HG03442 (cell line): ENCODE measurements at regions not wholly inside any gene's neighbourhood (a gene's known extent, or its start where the extent isn't known, plus 50 kb on each side); places are given as distances from the start of the nearest gene placed in this dataset.
"Not testable (repeated sequence)": the region's sequence is repeated elsewhere in the genome, so short reads cannot be mapped to it uniquely, and the experiment has no call there.

ENCODE experiments used
- ATAC-seq: cut with Tn5 transposase; IDR thresholded peaks from one replicate; pipeline ENCODE4 v1.9.1; 2021; ENCODE audit warnings: mild to moderate bottlenecking, moderate library complexity; ENCODE audit not compliant: unreplicated experiment

DNA sequence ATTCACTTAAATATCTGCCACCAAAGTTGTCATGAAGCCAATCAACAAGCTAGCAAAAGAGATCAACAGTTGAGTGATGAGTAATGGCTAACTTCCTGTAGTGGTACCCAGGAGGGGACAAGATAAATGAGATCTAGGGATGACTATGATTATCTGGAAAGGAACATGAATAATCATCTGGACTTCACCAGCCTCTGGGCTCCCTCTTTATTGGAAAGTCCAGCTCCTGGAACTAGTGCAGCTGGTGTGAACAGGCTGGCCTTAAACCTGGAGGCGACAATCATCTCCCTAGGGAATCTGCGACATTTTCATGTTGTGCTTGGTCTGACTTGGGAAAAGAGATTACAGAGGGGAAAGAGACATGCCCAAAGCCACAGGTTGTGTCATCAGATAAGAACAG, 518.6 kb downstream of the GRIN2A start:
- no peak for ATAC-seq

DNA sequence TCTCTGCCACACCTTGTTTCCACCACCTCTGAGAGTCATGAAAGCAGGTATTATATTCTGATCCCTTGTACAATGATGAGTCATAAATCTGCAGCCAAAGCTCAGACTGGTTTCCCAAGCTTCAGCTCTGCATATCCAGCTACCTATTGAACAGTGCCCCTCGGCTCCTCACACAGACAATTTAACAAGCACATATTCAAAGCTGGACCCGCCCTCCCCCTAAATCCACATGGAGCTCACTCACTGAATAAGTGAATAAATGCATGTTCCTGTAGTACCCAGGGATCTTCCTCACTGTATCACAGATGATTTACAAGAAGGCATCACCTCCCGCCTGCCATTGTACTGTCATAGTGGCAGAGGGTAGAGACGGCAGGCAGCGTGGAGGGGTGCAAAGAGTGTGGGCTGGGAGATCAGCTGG, 516.4 kb downstream of the GRIN2A start:
- ATAC-seq: no peak

- ATAC-seq: no peak
These were observed 515.3 kb downstream of the GRIN2A start for GRCh38 chr16:9666834-9667480.

DNA sequence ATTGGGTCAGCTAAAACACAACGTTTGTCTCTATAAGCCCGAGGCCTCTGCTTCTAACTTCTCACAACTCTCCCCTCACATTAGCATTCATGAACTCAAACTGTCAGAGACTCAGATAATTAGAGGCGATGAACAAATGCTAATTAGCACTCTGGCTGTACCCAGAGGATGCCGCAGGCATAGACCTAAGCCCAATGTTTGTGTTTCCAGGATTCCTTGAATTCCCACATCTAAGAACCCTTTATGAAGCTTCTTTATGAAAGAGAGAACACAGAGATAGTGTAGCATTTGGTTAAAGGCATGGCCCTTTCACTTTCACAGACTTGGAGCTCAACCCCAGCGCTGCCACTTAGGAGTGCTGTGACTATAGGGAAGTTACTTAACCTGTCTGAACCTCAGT, 512.2 kb downstream of the GRIN2A start:
- ATAC-seq: no peak

DNA sequence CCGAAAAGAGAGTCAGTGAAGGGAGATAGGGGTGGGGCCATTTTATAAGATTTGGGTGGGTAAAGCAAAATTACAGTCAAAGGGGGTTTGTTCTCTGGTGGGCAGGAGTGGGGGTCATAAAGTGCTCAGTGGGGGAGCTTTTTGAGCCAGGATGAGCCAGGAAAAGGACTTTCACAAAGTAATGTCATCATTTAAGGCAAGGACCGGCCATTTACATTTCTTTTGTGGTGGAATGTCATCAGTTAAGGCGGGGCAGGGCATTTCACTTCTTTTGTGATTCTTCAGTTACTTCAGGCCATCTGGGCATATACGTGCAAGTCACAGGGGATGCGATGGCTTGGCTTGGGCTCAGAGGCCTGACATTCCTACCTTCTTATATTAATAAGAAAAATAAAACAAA, 511.6 kb downstream of the GRIN2A start:
- ATAC-seq: not testable (repeated sequence)

- not testable (repeated sequence) for ATAC-seq
These were observed 505.5 kb downstream of the GRIN2A start for GRCh38 chr16:9676560-9677300.

- ATAC-seq: no peak
These were observed 505.0 kb downstream of the GRIN2A start for GRCh38 chr16:9677301-9677653.

- ATAC-seq: no peak
These were observed 502.9 kb downstream of the GRIN2A start for GRCh38 chr16:9679213-9679767.

DNA sequence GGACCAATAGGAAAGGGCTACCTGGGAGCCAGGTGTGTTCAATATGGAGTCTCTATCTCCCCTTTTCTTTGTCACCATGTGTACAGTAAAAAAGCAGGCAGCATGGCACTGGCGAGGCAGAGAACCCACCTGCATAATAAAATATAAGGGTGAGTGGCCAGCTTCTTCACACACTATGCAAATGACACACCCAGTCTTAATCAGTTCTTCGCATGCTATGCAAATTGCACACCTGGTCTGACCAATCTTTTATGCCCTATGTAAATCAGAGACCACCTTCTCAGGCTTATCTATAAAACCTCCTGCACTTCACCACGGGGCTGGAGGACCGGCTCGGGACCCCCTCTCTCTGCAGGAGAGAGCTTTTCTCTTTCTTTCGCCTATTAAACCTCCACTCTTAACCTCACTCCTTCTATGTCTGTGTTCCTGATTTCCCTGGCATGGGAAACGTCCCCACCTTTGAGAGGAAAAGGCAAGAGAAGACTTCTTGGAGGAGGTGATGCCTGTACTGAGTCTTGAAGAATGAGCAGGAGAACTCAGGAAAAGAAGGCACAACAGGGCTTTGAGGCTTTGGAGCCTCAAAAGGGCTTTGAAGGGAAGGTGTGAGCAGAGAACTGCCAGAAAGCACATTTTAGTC, 502.1 kb downstream of the GRIN2A start:
- no peak for ATAC-seq

GRCh38 chr16:9680968-9681367, 501.3 kb downstream of the GRIN2A start:
- ATAC-seq: no peak

DNA sequence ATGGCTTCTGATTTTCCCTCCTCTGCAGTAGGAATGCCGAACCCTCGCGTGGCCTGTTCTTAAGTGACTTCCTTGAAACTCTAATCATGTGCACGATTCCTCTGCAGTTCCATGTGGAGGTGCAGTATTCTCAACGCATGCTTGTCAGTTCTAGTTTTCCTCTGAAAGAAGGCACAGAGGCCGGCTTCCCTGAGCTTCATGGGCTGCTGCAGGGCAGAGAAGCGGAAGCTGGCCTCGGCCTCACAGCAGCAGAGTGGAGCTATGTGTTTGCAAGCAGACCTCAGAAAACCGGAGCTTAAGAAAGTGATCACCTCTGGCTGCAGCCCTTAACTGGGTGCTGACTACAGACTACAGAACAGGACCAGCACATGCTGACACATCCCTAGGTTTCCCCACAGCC, 500.7 kb downstream of the GRIN2A start:
- ATAC-seq: no peak

- ATAC-seq: no peak
These were observed 499.9 kb downstream of the GRIN2A start for GRCh38 chr16:9682320-9682719.

DNA sequence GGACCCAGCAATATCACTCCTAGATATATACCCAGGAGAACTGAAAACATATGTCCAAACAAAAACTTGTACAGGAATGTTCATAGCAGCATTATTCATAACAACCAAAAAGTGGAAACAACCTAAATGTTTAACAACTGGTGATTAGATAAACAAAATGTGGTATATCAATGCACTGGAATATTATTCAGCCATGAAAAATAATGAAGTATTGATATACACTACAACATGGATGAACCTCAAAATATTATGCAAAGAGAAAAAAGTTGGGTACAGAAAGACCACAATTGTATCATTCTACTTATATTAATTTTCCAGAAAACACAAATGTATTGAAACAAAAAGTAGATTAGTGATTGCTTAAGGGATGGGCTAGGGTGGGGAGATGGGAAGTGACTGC, 498.6 kb downstream of the GRIN2A start:
- ATAC-seq: no peak

DNA sequence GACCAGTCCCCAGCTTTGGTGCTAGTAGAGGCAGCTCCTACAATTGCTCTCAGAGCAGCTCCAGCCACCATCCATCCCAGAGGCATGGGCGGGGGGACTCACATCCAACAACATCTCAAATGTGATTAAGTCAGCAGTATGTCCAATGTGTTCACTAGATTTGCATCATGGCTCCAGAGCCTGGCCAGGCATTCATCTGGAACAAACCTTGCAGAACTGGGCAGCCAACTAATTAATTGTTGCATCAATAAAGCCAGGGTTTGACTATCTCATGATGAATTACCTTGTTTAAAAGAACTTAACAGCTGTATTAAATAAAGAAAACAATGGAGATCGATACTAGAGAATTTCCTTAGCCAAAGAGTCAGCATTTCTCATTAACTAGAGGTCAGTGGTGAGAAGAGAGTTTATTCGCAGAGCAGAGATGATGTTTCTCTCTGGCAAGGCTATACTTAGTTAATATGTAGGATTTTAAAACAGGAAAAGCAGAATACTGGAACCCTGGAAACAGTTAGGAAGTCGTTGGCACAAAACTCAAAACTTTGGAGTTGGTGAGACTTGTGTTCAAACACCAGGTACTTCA, 494.4 kb downstream of the GRIN2A start:
- ATAC-seq: no peak

DNA sequence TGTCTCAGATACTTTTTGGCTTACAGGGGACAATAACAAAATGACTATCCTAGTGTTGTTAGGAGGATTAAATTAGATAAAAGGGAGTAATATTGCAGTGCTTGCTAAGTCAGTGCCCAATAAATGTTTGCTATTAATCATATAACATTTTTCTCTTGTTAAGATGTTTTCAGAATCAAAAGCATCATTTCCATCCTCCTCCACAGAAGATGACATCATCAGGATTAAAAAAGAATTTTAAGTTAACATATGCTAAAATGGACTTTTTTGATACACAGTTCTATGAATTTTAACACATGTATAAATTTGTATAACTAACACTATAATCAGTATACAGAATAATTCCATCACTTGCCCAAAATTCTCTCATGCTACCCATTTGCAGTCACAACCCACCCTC, 492.6 kb downstream of the GRIN2A start:
- ATAC-seq: no peak

DNA sequence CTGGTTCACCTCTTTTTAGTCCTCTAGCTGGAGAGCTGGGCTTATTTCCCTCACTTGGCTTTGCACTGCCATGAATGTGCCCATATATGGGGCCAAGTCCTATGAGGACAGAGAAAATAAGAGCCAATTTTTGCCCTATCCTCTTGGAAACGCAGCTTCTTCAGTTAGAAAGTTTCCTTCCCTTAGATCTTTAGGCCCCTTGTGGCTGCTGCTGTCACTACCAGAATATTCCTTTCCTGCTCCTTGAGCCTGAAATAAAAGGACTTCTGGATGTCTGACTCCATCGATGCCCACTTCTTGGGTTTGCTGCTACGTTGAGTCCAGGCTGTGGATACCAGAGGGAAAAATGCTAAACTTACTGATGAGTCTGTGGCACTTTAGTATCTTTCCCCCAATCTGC, 487.1 kb downstream of the GRIN2A start:
- ATAC-seq: no peak
